ENCODE measurements at regions not wholly inside any gene's neighbourhood (a gene's known extent, or its start where the extent isn't known, plus 50 kb on each side); places are given as distances from the start of the nearest gene placed in this dataset.

GRCh38 chr1:56399326-56399725 lies 180.0 kb downstream of the PLPP3 start:
- Mint-ChIP-seq H3K36me3 (no peaks in the 10 kb centered on the region), H3K4me1 (ENCODE audit: unreplicated experiment) (peaks cover 26% of the 10 kb centered on the region), H3K9me3 (peaks cover 5% of the 10 kb centered on the region), H3K27me3 (peaks cover 8% of the 10 kb centered on the region), H3K4me3 (no peak overlapping the region), H3K27ac (no peak overlapping the region)
- no peak for TF ChIP-seq CTCF (conservative IDR thresholded peaks at IDR 0.05)
- DNase-seq (ENCODE audit: extremely low spot score, unreplicated experiment), result no peak

GRCh38 chr1:56397811-56398231 lies 181.5 kb downstream of the PLPP3 start:
- Mint-ChIP-seq H3K4me1 (ENCODE audit: unreplicated experiment) (peaks cover 26% of the 10 kb centered on the region), H3K4me3 (no peak overlapping the region), H3K27ac (no peak overlapping the region), H3K27me3 (peaks cover 16% of the 10 kb centered on the region), H3K36me3 (no peaks in the 10 kb centered on the region), H3K9me3 (peaks cover 5% of the 10 kb centered on the region)
- DNase-seq (ENCODE audit: extremely low spot score, unreplicated experiment), result no peak
- no peak for TF ChIP-seq CTCF (conservative IDR thresholded peaks at IDR 0.05)

GRCh38 chr1:56397409-56397808 lies 182.0 kb downstream of the PLPP3 start:
- no peaks in the 10 kb centered on the region for H3K36me3 Mint-ChIP-seq
- DNase-seq (ENCODE audit: extremely low spot score, unreplicated experiment), result no peak
- no peak overlapping the region for H3K27ac Mint-ChIP-seq
- H3K9me3 Mint-ChIP-seq, result peaks cover 9% of the 10 kb centered on the region
- H3K4me3 Mint-ChIP-seq, result no peak overlapping the region
- peaks cover 20% of the 10 kb centered on the region for H3K27me3 Mint-ChIP-seq
- H3K4me1 Mint-ChIP-seq (ENCODE audit: unreplicated experiment), result peaks cover 26% of the 10 kb centered on the region
- no peak for TF ChIP-seq CTCF (conservative IDR thresholded peaks at IDR 0.05)

GRCh38 chr1:56396581-56396980 lies 182.8 kb downstream of the PLPP3 start:
- Mint-ChIP-seq H3K36me3 (no peaks in the 10 kb centered on the region), H3K27ac (no peak overlapping the region), H3K4me3 (no peak overlapping the region), H3K27me3 (peaks cover 25% of the 10 kb centered on the region), H3K9me3 (peaks cover 9% of the 10 kb centered on the region), H3K4me1 (ENCODE audit: unreplicated experiment) (peaks cover 31% of the 10 kb centered on the region)
- no peak for TF ChIP-seq CTCF (conservative IDR thresholded peaks at IDR 0.05)
- no peak for DNase-seq (ENCODE audit: extremely low spot score, unreplicated experiment)

GRCh38 chr1:56395776-56396175 lies 183.6 kb downstream of the PLPP3 start:
- Mint-ChIP-seq H3K4me1 (ENCODE audit: unreplicated experiment) (peaks cover 39% of the 10 kb centered on the region), H3K4me3 (no peak overlapping the region), H3K9me3 (peaks cover 9% of the 10 kb centered on the region), H3K36me3 (no peaks in the 10 kb centered on the region), H3K27ac (no peak overlapping the region), H3K27me3 (peaks cover 28% of the 10 kb centered on the region)
- TF ChIP-seq CTCF (conservative IDR thresholded peaks at IDR 0.05), result no peak
- DNase-seq (ENCODE audit: extremely low spot score, unreplicated experiment), result no peak

GRCh38 chr1:56394298-56394697 lies 185.1 kb downstream of the PLPP3 start:
- no peak overlapping the region for H3K4me3 Mint-ChIP-seq
- peaks cover 47% of the 10 kb centered on the region for H3K4me1 Mint-ChIP-seq (ENCODE audit: unreplicated experiment)
- peaks cover 7% of the 10 kb centered on the region for H3K9me3 Mint-ChIP-seq
- no peak for DNase-seq (ENCODE audit: extremely low spot score, unreplicated experiment)
- peaks cover 28% of the 10 kb centered on the region for H3K27me3 Mint-ChIP-seq
- H3K27ac Mint-ChIP-seq, result no peak overlapping the region
- H3K36me3 Mint-ChIP-seq, result no peaks in the 10 kb centered on the region
- TF ChIP-seq CTCF (conservative IDR thresholded peaks at IDR 0.05), result no peak
